ENCODE measurements at regions not wholly inside any gene's neighbourhood (a gene's known extent, or its start where the extent isn't known, plus 50 kb on each side); places are given as distances from the start of the nearest gene placed in this dataset.

- H3K9me3 ChIP-seq (ENCODE audit: insufficient read depth, low read length): no peaks in the 10 kb centered on the region
- TF ChIP-seq CTCF (IDR thresholded peaks at IDR 0.05; ENCODE audit: low read depth, low read length): no peak
- TF ChIP-seq EZH2phosphoT487 (IDR thresholded peaks at IDR 0.05; ENCODE audit: low read depth): no peak
- no peaks in the 10 kb centered on the region for H3K79me2 ChIP-seq (ENCODE audit: low read length)
- 0 out of 2 replicates have a peak, but pooled peaks cover 4% of the 10 kb centered on the region for H3K4me1 ChIP-seq (ENCODE audit: low read length)
- no peaks in the 10 kb centered on the region for H3K36me3 ChIP-seq (replicated peaks; ENCODE audit: low read depth, low read length)
- no peak overlapping the region for H2AFZ ChIP-seq (ENCODE audit: low read depth, low read length)
- no peaks in the 10 kb centered on the region for H3K27me3 ChIP-seq (ENCODE audit: low read depth, low read length)
- H4K20me1 ChIP-seq (ENCODE audit: insufficient read depth, low read length): no peaks in the 10 kb centered on the region
- H3K4me2 ChIP-seq (ENCODE audit: low read length): no peak overlapping the region
- H3K27ac ChIP-seq (ENCODE audit: low read length): no peak overlapping the region
- H3K4me3 ChIP-seq (ENCODE audit: low read length): no peak overlapping the region
- H3K9ac ChIP-seq (ENCODE audit: low read length): no peak overlapping the region
Observed at GRCh38 chr21:22582026-22582425, 1583.8 kb downstream of the NCAM2 start.

GRCh38 chr21:22584308-22584707, 1586.1 kb downstream of the NCAM2 start:
- H3K36me3 ChIP-seq (replicated peaks; ENCODE audit: low read depth, low read length): no peaks in the 10 kb centered on the region
- TF ChIP-seq EZH2phosphoT487 (IDR thresholded peaks at IDR 0.05; ENCODE audit: low read depth) (no peak), CTCF (IDR thresholded peaks at IDR 0.05; ENCODE audit: low read depth, low read length) (no peak)
- H3K9ac ChIP-seq (ENCODE audit: low read length): no peak overlapping the region
- H3K9me3 ChIP-seq (ENCODE audit: insufficient read depth, low read length): no peaks in the 10 kb centered on the region
- 0 out of 2 replicates have a peak, but pooled peaks cover 4% of the 10 kb centered on the region for H3K4me1 ChIP-seq (ENCODE audit: low read length)
- H3K27ac ChIP-seq (ENCODE audit: low read length): no peak overlapping the region
- no peak overlapping the region for H3K4me3 ChIP-seq (ENCODE audit: low read length)
- H4K20me1 ChIP-seq (ENCODE audit: insufficient read depth, low read length): no peaks in the 10 kb centered on the region
- no peak overlapping the region for H2AFZ ChIP-seq (ENCODE audit: low read depth, low read length)
- no peaks in the 10 kb centered on the region for H3K27me3 ChIP-seq (ENCODE audit: low read depth, low read length)
- H3K79me2 ChIP-seq (ENCODE audit: low read length): no peaks in the 10 kb centered on the region
- H3K4me2 ChIP-seq (ENCODE audit: low read length): no peak overlapping the region

DNA sequence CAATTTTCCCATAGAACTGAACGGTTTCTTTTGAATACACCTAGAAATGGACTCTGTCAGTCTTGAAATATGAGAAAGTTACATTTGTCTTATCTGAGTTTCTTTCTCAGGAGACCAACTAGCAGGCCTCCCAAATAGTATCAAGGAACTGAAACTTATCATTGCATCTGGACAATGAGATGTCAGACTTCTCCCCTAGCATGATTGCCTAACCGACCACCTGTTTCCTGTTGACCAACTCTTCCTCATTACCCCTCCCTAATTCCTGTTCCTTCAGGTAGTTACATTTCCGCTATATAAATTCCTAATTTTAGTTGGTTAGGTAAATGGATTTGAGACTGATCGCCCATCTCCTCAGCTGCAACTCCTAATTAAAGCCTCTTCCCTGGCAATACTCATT, 1587.3 kb downstream of the NCAM2 start:
- Histone ChIP-seq H3K4me1 (ENCODE audit: low read length) (0 out of 2 replicates have a peak, but pooled peaks cover 4% of the 10 kb centered on the region), H2AFZ (ENCODE audit: low read depth, low read length) (no peak overlapping the region), H3K4me3 (ENCODE audit: low read length) (no peak overlapping the region), H3K27ac (ENCODE audit: low read length) (no peak overlapping the region), H3K27me3 (ENCODE audit: low read depth, low read length) (no peaks in the 10 kb centered on the region), H3K9ac (ENCODE audit: low read length) (no peak overlapping the region), H3K79me2 (ENCODE audit: low read length) (no peaks in the 10 kb centered on the region), H3K9me3 (ENCODE audit: insufficient read depth, low read length) (no peaks in the 10 kb centered on the region), H3K36me3 (replicated peaks; ENCODE audit: low read depth, low read length) (no peaks in the 10 kb centered on the region), H4K20me1 (ENCODE audit: insufficient read depth, low read length) (no peaks in the 10 kb centered on the region), H3K4me2 (ENCODE audit: low read length) (no peak overlapping the region)
- TF ChIP-seq EZH2phosphoT487 (IDR thresholded peaks at IDR 0.05; ENCODE audit: low read depth) (no peak), CTCF (IDR thresholded peaks at IDR 0.05; ENCODE audit: low read depth, low read length) (no peak)

GRCh38 chr21:22597660-22598255, 1599.5 kb downstream of the NCAM2 start:
- TF ChIP-seq EZH2phosphoT487 (IDR thresholded peaks at IDR 0.05; ENCODE audit: low read depth) (no peak), CTCF (IDR thresholded peaks at IDR 0.05; ENCODE audit: low read depth, low read length) (no peak)
- H2AFZ ChIP-seq (ENCODE audit: low read depth, low read length): no peak overlapping the region
- no peaks in the 10 kb centered on the region for H3K27me3 ChIP-seq (ENCODE audit: low read depth, low read length)
- no peaks in the 10 kb centered on the region for H3K79me2 ChIP-seq (ENCODE audit: low read length)
- no peak overlapping the region for H3K9ac ChIP-seq (ENCODE audit: low read length)
- no peaks in the 10 kb centered on the region for H3K9me3 ChIP-seq (ENCODE audit: insufficient read depth, low read length)
- H3K4me1 ChIP-seq (ENCODE audit: low read length): no peaks in the 10 kb centered on the region
- no peaks in the 10 kb centered on the region for H3K36me3 ChIP-seq (replicated peaks; ENCODE audit: low read depth, low read length)
- no peaks in the 10 kb centered on the region for H4K20me1 ChIP-seq (ENCODE audit: insufficient read depth, low read length)
- H3K4me2 ChIP-seq (ENCODE audit: low read length): no peak overlapping the region
- H3K27ac ChIP-seq (ENCODE audit: low read length): no peak overlapping the region
- H3K4me3 ChIP-seq (ENCODE audit: low read length): no peak overlapping the region

Data from OCI-LY3 (cell line).